Heart left ventricle (tissue), 16 donors: ENCODE measurements at regions not wholly inside any gene's neighbourhood (a gene's known extent, or its start where the extent isn't known, plus 50 kb on each side); places are given as distances from the start of the nearest gene placed in this dataset.

Source experiments
- ATAC-seq, 4 donors: fragments of 200-7000 bp; cut with Tn5 transposase; one replicate each; pipeline ENCODE4 v1.9.1; 2020 to 2022; ENCODE audit warnings: moderate library complexity in 4 of 4, mild to moderate bottlenecking in 3 of 4, moderate number of reproducible peaks in 1 of 4
- DNase-seq, 5 donors: peaks; one replicate each; pipeline ENCODE4 v3.0.0-alpha.2; 2020
- H3K27ac ChIP-seq, 12 donors: fragments of 200-600 bp; sonication (generic) in 4 of 12; one replicate each; pipeline versions ENCODE4 v1.5.0 to v1.8.0; 2016 to 2022; ENCODE audit warnings: mild to moderate bottlenecking in 2 of 12
- H3K27me3 ChIP-seq, 9 donors: fragments of 200-600 bp; sonication (generic) in 2 of 9; one replicate each; pipeline versions ENCODE4 v1.5.1 to v1.8.0; 2016 to 2022; ENCODE audit warnings: mild to moderate bottlenecking in 3 of 9
- H3K36me3 ChIP-seq, 9 donors: fragments of 200-600 bp; sonication (generic) in 2 of 9; one replicate each; pipeline versions ENCODE4 v1.5.0 to v1.8.0; 2018 to 2022; ENCODE audit warnings: mild to moderate bottlenecking in 2 of 9
- H3K4me1 ChIP-seq, 12 donors: fragments of 200-600 bp; sonication (generic) in 4 of 12; one replicate each; pipeline versions ENCODE4 v1.5.0 to v1.8.0; 2016 to 2022; ENCODE audit warnings: mild to moderate bottlenecking in 3 of 12
- H3K4me3 ChIP-seq, 12 donors: fragments of 200-600 bp; sonication (generic) in 4 of 12; one replicate each; pipeline versions ENCODE4 v1.5.0 to v1.8.0; 2017 to 2022; ENCODE audit warnings: mild to moderate bottlenecking in 9 of 12, moderate library complexity in 4 of 12
- H3K9me3 ChIP-seq, 12 donors: fragments of 200-600 bp; sonication (generic) in 4 of 12; one replicate each; pipeline versions ENCODE4 v1.5.0 to v1.8.0; 2016 to 2022; ENCODE audit warnings: mild to moderate bottlenecking in 1 of 12
- CTCF ChIP-seq, 12 donors: fragments of 200-600 bp; sonication (generic) in 4 of 12; IDR thresholded peaks; one replicate each; pipeline versions ENCODE4 v1.5.0 to v1.8.0; 2018 to 2022; ENCODE audit warnings: antibody characterized with exemption in 12 of 12, mild to moderate bottlenecking in 5 of 12
- POLR2A ChIP-seq, 2 donors: fragments of 450-650 bp; IDR thresholded peaks; one replicate each; pipeline ENCODE4 v1.6.1; 2017; ENCODE audit warnings: antibody characterized with exemption in 2 of 2, mild to moderate bottlenecking in 2 of 2, moderate library complexity in 2 of 2
- WGBS, 4 donors: extraction: QIAGEN DNeasy Blood & Tissue Kit in 2 of 4; methylation state at CpG; one replicate each; pipeline versions ENCODE4 v1.1.5 to v1.1.7; 2013 to 2018; 5-methylcytosine and 5-hydroxymethylcytosine counted together
- intact Hi-C, 10 donors: fragments of 100-400 bp; cut with DNase I; formaldehyde crosslinking; loops; one replicate each; pipeline versions ENCODE4 v1.11.1 to v1.14.2; 2022
- donor health status: ischemic (EF 13 %, LVEDD 7.1; RV severe dilation, severe dysfunction).
- donor health status: healthy with polysubstance abuse.
- donor health status: DM: no; HTN: yes; CAD: no.
- donor health status: DM: no; HTN: no; CAD: no.
- donor health status: ischemic (EF 25% LVEDD 6.9; RV normal size, moderate dysfunction).
- donor health status: ischemic (EF 25% LVEDD 5.7; RV mildly dilated, moderate dysfunction).
- donor health status: healthy.
- donor health status: DM: yes; HTN: yes; CAD: no.
- donor health status: ischemic (EF 35%, LVEDD 5.7; RV mildly dilated, moderate dysfunction).
- donor health status: nonischemic (EF 11% LVEDD 7.7; RV severe dilation, severe dysfunction).
- donor health status: DM: yes; HTN: yes; CAD: no.
- donor health status: PGD.
- donor health status: ischemic (EF 29% LVEDD 5.4; RV normal size, mild dysfunction).
- donor health status: nonischemic (EF 23%, LVEDD 6.1; RV moderate dilation, normal function).

DNA sequence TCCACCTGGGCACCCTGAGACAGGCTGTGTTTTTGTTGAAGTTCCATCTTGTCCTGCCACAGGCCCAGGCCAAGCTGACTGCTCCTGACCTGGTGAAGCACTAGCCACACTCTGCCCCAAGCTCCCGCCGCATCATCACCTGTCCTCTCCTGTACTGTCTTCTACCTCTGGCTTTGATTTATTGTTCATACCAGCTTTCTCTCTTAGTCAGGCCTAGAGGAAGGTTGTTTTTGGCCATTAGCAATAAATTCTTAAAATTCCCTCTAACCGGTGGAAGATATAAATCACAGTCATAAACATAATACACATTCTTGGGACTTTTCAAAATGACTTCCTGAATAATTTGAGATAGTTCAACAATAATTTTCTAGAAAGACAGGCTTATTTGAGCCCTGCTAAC lies 169.4 kb downstream of the DAD1 start:
- DNase-seq (no peak), ATAC-seq (no peak)
- 82 to 88% (median 85%) methylated on average over 3 of the region's 3 CpGs for WGBS, 4 donors
- Histone ChIP-seq H3K4me1 (no peaks in the 10 kb centered on the region), H3K36me3 (no peaks in the 10 kb centered on the region), H3K27me3 (no peaks in the 10 kb centered on the region), H3K27ac (no peak overlapping the region), H3K4me3 (no peak overlapping the region), H3K9me3 (no peaks in the 10 kb centered on the region)
- no peak for TF ChIP-seq CTCF (IDR thresholded peaks at IDR 0.05)
- TF ChIP-seq POLR2A (IDR thresholded peaks at IDR 0.05), result no peak
- intact Hi-C loops, result no loop called here

GRCh38 chr14:22418631-22419030 lies 170.4 kb downstream of the DAD1 start:
- Histone ChIP-seq H3K9me3 (no peaks in the 10 kb centered on the region), H3K4me1 (no peaks in the 10 kb centered on the region), H3K27ac (no peak overlapping the region), H3K36me3 (no peaks in the 10 kb centered on the region), H3K4me3 (no peak overlapping the region), H3K27me3 (no peaks in the 10 kb centered on the region)
- ATAC-seq, result no peak
- no peak for DNase-seq
- no peak for TF ChIP-seq POLR2A (IDR thresholded peaks at IDR 0.05)
- TF ChIP-seq CTCF (IDR thresholded peaks at IDR 0.05), result no peak
- intact Hi-C loops, result no loop called here
- WGBS, 4 donors, result 42 to 46% (median 43%) methylated on average over 5 of the region's 5 CpGs

- DNase-seq (no peak), ATAC-seq (no peak)
- no peak overlapping the region for H3K27ac ChIP-seq
- intact Hi-C loops, result no loop called here
- 81 to 91% (median 86%) methylated on average over 5 of the region's 5 CpGs for WGBS, 4 donors
- no peaks in the 10 kb centered on the region for H3K4me1 ChIP-seq
- no peaks in the 10 kb centered on the region for H3K9me3 ChIP-seq
- H3K4me3 ChIP-seq, result no peak overlapping the region
- H3K36me3 ChIP-seq, result no peaks in the 10 kb centered on the region
- TF ChIP-seq CTCF (IDR thresholded peaks at IDR 0.05) (no peak), POLR2A (IDR thresholded peaks at IDR 0.05) (no peak)
- no peaks in the 10 kb centered on the region for H3K27me3 ChIP-seq
Measured at GRCh38 chr14:22417914-22418313, 171.1 kb downstream of the DAD1 start.

GRCh38 chr14:22416193-22416592 lies 172.8 kb downstream of the DAD1 start:
- no peaks in the 10 kb centered on the region for H3K27me3 ChIP-seq
- no peak overlapping the region for H3K27ac ChIP-seq
- intact Hi-C loops, result no loop called here
- no peak for ATAC-seq
- H3K36me3 ChIP-seq, result no peaks in the 10 kb centered on the region
- no peak for DNase-seq
- no peaks in the 10 kb centered on the region for H3K4me1 ChIP-seq
- no peak for TF ChIP-seq POLR2A (IDR thresholded peaks at IDR 0.05)
- no peak for TF ChIP-seq CTCF (IDR thresholded peaks at IDR 0.05)
- H3K9me3 ChIP-seq, result no peaks in the 10 kb centered on the region
- 68 to 77% (median 71%) methylated on average over 2 of the region's 2 CpGs for WGBS, 4 donors
- H3K4me3 ChIP-seq, result no peak overlapping the region
